ENCODE measurements at regions not wholly inside any gene's neighbourhood (a gene's known extent, or its start where the extent isn't known, plus 50 kb on each side); places are given as distances from the start of the nearest gene placed in this dataset.

DNA sequence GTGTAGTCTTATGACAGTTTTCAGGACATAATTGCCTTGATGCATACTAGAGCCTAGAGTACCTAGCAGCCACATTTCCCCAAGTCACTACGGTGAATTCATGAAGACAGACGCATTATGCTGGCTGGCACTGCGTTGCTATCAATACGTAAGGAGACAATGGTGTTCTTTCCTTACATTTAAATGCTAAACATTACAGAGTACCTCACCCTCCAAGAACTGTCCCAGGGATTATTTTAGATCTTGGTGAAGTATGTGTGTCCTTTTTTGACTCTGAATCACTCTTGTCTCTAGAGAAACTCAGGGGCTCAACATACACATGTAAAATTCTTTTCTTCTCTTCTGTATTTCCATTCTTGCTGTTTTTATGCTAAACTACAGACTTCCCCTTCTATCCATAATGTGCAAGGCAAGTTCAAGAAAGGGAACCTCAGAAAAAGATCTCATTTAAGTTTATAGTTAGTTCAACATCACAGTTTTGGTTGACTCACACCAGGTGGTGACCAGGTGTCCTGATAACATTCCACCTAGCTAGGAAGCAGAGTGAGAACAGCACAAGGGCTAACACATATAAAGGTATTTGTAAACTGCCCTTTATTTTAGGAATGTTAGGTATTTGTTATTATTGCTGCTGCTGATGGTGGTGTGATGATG, 212.4 kb upstream of the HNRNPA3 start:
- DNase-seq (ENCODE audit: low spot score) (no peak), FAIRE-seq (no peak), ATAC-seq (no peak)
- H4K20me1 ChIP-seq (ENCODE audit: insufficient read depth, low read length) = no peaks in the 10 kb centered on the region
- no peaks in the 10 kb centered on the region for H3K27me3 ChIP-seq (ENCODE audit: control insufficient read depth in 1 of 2, insufficient read depth in 2 of 2, low read length in 2 of 2)
- H3K79me2 ChIP-seq (ENCODE audit: insufficient read depth, low read length) = no peaks in the 10 kb centered on the region
- H3K27ac ChIP-seq (ENCODE audit: extremely low read length, insufficient read depth, low read length) = no peak overlapping the region
- 50% methylated on average over 4 of the region's 4 CpGs for WGBS (ENCODE audit: low lambda C conversion rate)
- intact Hi-C loops (cut with micrococcal nuclease; ENCODE audit: unreplicated experiment) = no loop called here
- no TSS peak for BruUV-seq (replicated peaks)
- peaks cover 10% of the 10 kb centered on the region; the same call in 1 of the 2 replicates for H3K4me1 ChIP-seq (ENCODE audit: insufficient read depth, low read length)
- H3K9me3 ChIP-seq (ENCODE audit: low read length) = no peaks in the 10 kb centered on the region
- in situ Hi-C loops (cut with HindIII; ENCODE audit: extremely low pct_ligation_motif_present, low pct_unique_long_range_greater_than_20kb) = no loop called here
- no peak overlapping the region for H3K9ac ChIP-seq (ENCODE audit: insufficient read depth, low read depth, low read length)
- ChIA-PET CTCF (ENCODE audit: low intra/inter-chr PET ratio, low total read pairs) (no interaction called here), POLR2A (no interaction called here)
- no peak for TF ChIP-seq ZNF605 (CRISPR knock-in tag; IDR thresholded peaks at IDR 0.05)
- H3K4me2 ChIP-seq (ENCODE audit: low read depth, low read length) = no peak overlapping the region
- no peak overlapping the region for H3K4me3 ChIP-seq (replicated peaks in 1 of 3; ENCODE audit: insufficient read depth in 1 of 3, low read depth in 2 of 3, low read length in 3 of 3)
- no peak overlapping the region for H2AFZ ChIP-seq (ENCODE audit: low read length)
- H3K36me3 ChIP-seq (replicated peaks in 1 of 2; ENCODE audit: control insufficient read depth in 1 of 2, insufficient read depth in 2 of 2, low read length in 2 of 2) = no peaks in the 10 kb centered on the region

DNA sequence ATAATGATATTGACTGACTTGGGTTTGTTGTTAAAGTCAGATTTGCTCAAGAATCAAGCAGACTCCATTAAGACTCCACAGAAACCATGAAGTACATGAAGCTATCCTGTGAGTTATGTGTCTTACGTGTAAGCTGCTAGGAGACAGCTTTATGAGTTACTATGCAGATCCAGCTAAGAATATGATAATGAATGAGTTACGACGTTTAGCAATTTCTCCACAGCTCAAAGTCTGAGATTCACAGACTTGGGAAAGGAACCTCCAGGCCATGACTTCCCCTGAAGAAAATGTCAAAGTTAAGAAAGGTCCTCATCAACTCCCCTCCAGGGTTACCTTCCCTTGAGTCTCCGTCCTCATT, 211.9 kb upstream of the HNRNPA3 start:
- BruUV-seq (replicated peaks) = no TSS peak
- WGBS (ENCODE audit: low lambda C conversion rate) = 0% methylated on average over 4 of the region's 4 CpGs
- no peak for DNase-seq (ENCODE audit: low spot score)
- H3K4me2 ChIP-seq (ENCODE audit: low read depth, low read length) = no peak overlapping the region
- H4K20me1 ChIP-seq (ENCODE audit: insufficient read depth, low read length) = no peaks in the 10 kb centered on the region
- ChIA-PET POLR2A (no interaction called here), CTCF (ENCODE audit: low intra/inter-chr PET ratio, low total read pairs) (no interaction called here)
- no peak overlapping the region for H2AFZ ChIP-seq (ENCODE audit: low read length)
- H3K4me3 ChIP-seq (replicated peaks in 1 of 3; ENCODE audit: insufficient read depth in 1 of 3, low read depth in 2 of 3, low read length in 3 of 3) = no peak overlapping the region
- no peak for ATAC-seq
- H3K9me3 ChIP-seq (ENCODE audit: low read length) = no peaks in the 10 kb centered on the region
- peaks cover 10% of the 10 kb centered on the region; the same call in 1 of the 2 replicates for H3K4me1 ChIP-seq (ENCODE audit: insufficient read depth, low read length)
- H3K9ac ChIP-seq (ENCODE audit: insufficient read depth, low read depth, low read length) = no peak overlapping the region
- H3K36me3 ChIP-seq (replicated peaks in 1 of 2; ENCODE audit: control insufficient read depth in 1 of 2, insufficient read depth in 2 of 2, low read length in 2 of 2) = no peaks in the 10 kb centered on the region
- no peaks in the 10 kb centered on the region for H3K79me2 ChIP-seq (ENCODE audit: insufficient read depth, low read length)
- in situ Hi-C loops (cut with HindIII; ENCODE audit: extremely low pct_ligation_motif_present, low pct_unique_long_range_greater_than_20kb) = no loop called here
- intact Hi-C loops (cut with micrococcal nuclease; ENCODE audit: unreplicated experiment) = no loop called here
- H3K27ac ChIP-seq (ENCODE audit: extremely low read length, insufficient read depth, low read length) = no peak overlapping the region
- no peak for FAIRE-seq
- no peak for TF ChIP-seq TBX2 (CRISPR knock-in tag; IDR thresholded peaks at IDR 0.05; ENCODE audit: borderline replicate concordance)
- TF ChIP-seq, protein P1, sequence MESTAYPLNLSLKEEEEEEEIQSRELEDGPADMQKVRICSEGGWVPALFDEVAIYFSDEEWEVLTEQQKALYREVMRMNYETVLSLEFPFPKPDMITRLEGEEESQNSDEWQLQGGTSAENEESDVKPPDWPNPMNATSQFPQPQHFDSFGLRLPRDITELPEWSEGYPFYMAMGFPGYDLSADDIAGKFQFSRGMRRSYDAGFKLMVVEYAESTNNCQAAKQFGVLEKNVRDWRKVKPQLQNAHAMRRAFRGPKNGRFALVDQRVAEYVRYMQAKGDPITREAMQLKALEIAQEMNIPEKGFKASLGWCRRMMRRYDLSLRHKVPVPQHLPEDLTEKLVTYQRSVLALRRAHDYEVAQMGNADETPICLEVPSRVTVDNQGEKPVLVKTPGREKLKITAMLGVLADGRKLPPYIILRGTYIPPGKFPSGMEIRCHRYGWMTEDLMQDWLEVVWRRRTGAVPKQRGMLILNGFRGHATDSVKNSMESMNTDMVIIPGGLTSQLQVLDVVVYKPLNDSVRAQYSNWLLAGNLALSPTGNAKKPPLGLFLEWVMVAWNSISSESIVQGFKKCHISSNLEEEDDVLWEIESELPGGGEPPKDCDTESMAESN (CRISPR knock-in tag; conservative IDR thresholded peaks at IDR 0.05) = no peak
- no peak for TF ChIP-seq IRX3 (CRISPR knock-in tag; IDR thresholded peaks at IDR 0.05; ENCODE audit: borderline replicate concordance, low read depth)
- no peak for TF ChIP-seq EP300 (IDR thresholded peaks at IDR 0.05; ENCODE audit: low read depth in 2 of 2, low read length in 2 of 2)
- no peak for TF ChIP-seq EP300 (CRISPR knock-in tag; IDR thresholded peaks at IDR 0.05; ENCODE audit: borderline replicate concordance)
- no peak for TF ChIP-seq ZNF282 (IDR thresholded peaks at IDR 0.05; ENCODE audit: partially characterized antibody)
- no peaks in the 10 kb centered on the region for H3K27me3 ChIP-seq (ENCODE audit: control insufficient read depth in 1 of 2, insufficient read depth in 2 of 2, low read length in 2 of 2)

Measured in HepG2 (cell line).